ENCODE measurements at regions not wholly inside any gene's neighbourhood (a gene's known extent, or its start where the extent isn't known, plus 50 kb on each side); places are given as distances from the start of the nearest gene placed in this dataset.

DNA sequence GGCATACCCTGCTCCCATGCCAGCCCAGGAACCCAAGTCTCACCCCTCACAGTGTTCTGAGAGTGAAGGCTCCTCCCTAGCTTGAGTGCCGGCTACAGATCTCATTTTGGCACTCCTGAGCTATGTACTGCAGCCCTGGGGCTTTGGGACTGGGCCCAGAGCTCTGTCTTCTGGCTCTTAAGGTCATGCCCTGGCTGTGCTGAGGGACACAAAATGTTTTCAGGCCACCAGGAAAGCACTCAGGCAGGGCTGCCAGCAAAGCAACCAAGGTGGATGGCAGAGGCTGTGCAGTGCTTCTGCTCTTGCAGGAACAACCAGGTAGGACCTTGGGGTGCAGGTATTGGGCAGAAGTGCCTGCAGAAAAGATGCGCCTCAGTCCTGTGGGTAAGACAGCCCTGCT lies 564.0 kb downstream of the SLC6A15 start:
- Mint-ChIP-seq H3K36me3 (ENCODE audit: low read depth) (no peaks in the 10 kb centered on the region), H3K27me3 (no peaks in the 10 kb centered on the region), H3K4me3 (no peak overlapping the region), H3K9me3 (ENCODE audit: low read depth) (peaks cover 2% of the 10 kb centered on the region), H3K27ac (no peak overlapping the region), H3K4me1 (no peaks in the 10 kb centered on the region)
- intact Hi-C loops (cut with DNase I, micrococcal nuclease) = no loop called here
- DNase-seq (no peak), ATAC-seq (no peak)
- CTCF ChIA-PET = no interaction called here
- POLR2A ChIA-PET = no interaction called here

DNA sequence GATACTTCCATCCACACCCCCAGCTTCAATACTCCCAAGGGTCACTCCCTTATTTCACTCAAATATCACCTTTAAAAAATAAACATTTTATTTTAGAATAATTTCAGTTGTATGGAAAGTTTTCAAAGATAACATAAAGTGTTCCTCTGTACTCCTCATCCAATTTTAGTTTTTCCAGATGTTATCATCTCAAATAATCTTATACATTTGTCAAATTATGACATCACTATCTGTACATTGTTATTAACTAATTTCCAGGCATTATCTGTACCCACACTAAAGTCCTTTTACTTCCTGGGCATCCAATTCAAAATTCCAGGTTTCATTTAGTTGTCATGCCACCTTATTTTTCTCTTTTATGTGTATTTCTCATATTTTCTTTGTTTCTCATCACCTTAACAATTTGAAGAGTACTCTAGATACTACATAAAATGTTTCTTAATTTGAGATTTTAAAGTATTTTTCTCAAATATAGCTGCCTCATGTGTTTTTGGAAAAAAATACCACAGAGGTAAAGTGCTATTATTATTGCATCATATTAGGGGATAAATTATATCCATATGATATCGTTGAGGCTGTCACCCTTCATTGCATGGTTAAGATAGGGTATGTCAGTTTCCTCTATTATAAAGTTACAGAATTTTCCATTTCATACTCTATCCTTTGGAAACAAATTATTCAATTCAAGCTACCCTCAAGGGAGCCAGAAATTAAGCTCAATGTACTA lies 571.0 kb downstream of the SLC6A15 start:
- Mint-ChIP-seq H3K27ac (no peak overlapping the region), H3K4me1 (no peaks in the 10 kb centered on the region), H3K4me3 (no peak overlapping the region), H3K9me3 (ENCODE audit: low read depth) (peaks cover 4% of the 10 kb centered on the region), H3K36me3 (ENCODE audit: low read depth) (no peaks in the 10 kb centered on the region), H3K27me3 (no peaks in the 10 kb centered on the region)
- DNase-seq (no peak), ATAC-seq (no peak)
- POLR2A ChIA-PET = no interaction called here
- CTCF ChIA-PET = interaction anchor here (0.6 kb wide), 1 partner anchor 166 kb away, joined by 3 read pairs; no protein-coding TSS in a partner anchor
- intact Hi-C loops (cut with DNase I, micrococcal nuclease) = no loop called here

DNA sequence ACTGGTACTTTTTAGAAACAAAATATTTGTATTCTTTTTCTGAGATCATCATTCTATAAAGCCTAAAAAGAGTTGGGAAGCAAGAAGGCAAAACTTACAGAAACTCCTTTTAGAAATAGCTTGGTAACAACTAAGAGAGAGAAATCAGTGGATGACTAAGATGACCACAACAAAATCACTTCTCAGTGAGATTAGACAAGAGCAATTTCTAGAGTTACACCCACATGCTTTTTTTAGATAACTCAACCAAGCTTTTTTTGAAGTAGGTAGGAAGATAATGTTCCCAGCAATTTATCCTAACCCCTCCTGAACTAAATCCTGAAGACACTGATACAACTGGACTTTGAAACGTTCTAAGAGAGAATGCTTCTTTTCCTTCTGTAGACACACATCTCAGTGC lies 576.4 kb downstream of the SLC6A15 start:
- intact Hi-C loops (cut with DNase I, micrococcal nuclease) = no loop called here
- ATAC-seq = no peak
- CTCF ChIA-PET = no interaction called here

DNA sequence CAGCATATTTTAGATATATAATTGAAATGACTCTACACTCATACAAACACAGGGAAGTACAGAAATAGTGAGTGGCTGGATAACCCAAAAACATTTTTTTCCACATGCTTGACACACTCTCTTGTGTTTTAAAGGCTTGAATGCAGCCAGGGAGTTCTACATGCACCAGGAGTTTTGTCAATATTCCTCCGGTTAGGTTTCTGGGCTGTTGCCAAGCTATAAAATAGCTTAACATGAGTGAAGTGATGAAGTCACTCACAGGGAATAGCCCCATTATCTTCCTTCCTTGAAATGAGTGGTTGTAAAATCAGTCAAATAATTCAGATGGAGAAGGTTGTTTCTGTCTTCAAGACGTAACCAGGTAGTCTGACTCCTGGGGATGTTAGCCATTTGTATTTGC lies 582.7 kb downstream of the SLC6A15 start:
- intact Hi-C loops (cut with DNase I, micrococcal nuclease) = no loop called here
- no peak overlapping the region for H3K27ac Mint-ChIP-seq
- ChIA-PET CTCF (no interaction called here), POLR2A (no interaction called here)
- no peak overlapping the region for H3K4me3 Mint-ChIP-seq
- no peaks in the 10 kb centered on the region for H3K9me3 Mint-ChIP-seq (ENCODE audit: low read depth)
- no peak for DNase-seq
- no peaks in the 10 kb centered on the region for H3K36me3 Mint-ChIP-seq (ENCODE audit: low read depth)
- H3K4me1 Mint-ChIP-seq = no peaks in the 10 kb centered on the region
- no peak for ATAC-seq
- no peaks in the 10 kb centered on the region for H3K27me3 Mint-ChIP-seq

More for the DNA sequence above, 576.4 kb downstream of the SLC6A15 start:
- POLR2A ChIA-PET = no interaction called here
- H3K27ac Mint-ChIP-seq = no peak overlapping the region
- DNase-seq = no peak
- peaks cover 3% of the 10 kb centered on the region for H3K9me3 Mint-ChIP-seq (ENCODE audit: low read depth)
- H3K4me3 Mint-ChIP-seq = no peak overlapping the region
- H3K36me3 Mint-ChIP-seq (ENCODE audit: low read depth) = no peaks in the 10 kb centered on the region
- H3K27me3 Mint-ChIP-seq = no peaks in the 10 kb centered on the region
- H3K4me1 Mint-ChIP-seq = no peaks in the 10 kb centered on the region

DNA sequence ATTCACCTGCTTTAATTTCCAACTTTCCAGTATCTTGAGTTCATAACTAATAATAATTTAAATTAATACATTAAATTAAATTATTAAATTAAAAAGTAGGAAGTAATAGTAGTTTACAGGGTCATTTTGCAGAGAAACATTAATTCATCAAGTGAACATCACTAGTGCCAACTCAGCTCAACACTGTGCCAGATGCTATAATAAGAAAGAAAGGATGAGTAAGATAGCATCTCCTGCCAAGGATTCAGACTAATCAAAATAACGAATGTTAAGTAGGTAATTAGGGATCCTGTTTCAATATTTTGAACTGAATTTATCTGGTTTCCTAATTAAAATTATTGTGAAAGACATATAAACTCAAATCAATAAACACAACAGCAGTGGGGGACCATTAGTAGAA lies 596.7 kb downstream of the SLC6A15 start:
- ATAC-seq = no peak
- H3K27me3 Mint-ChIP-seq = no peaks in the 10 kb centered on the region
- CTCF ChIA-PET = no interaction called here
- H3K36me3 Mint-ChIP-seq (ENCODE audit: low read depth) = no peaks in the 10 kb centered on the region
- H3K27ac Mint-ChIP-seq = no peak overlapping the region
- POLR2A ChIA-PET = no interaction called here
- intact Hi-C loops (cut with DNase I, micrococcal nuclease) = no loop called here
- DNase-seq = no peak
- no peaks in the 10 kb centered on the region for H3K4me1 Mint-ChIP-seq
- H3K4me3 Mint-ChIP-seq = no peak overlapping the region
- peaks cover 3% of the 10 kb centered on the region for H3K9me3 Mint-ChIP-seq (ENCODE audit: low read depth)

DNA sequence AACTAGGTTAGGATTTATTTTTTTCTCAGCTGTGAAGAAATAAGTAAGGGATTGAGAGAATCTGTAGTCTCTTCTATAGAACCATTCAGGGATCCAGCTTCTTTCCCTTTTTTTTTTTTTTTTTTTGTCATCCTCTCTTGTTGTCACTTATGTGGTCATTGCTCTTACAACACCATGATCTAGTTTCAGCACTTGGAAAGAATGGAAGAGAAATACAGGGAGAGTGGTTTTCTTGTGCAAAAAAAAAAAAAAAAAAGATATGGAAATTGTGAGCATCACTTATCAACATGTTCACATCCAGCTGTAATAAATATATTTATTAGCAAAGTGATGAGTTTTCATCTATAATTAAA lies 599.3 kb downstream of the SLC6A15 start:
- Mint-ChIP-seq H3K27ac (no peak overlapping the region), H3K4me3 (no peak overlapping the region), H3K27me3 (no peaks in the 10 kb centered on the region), H3K9me3 (ENCODE audit: low read depth) (peaks cover 3% of the 10 kb centered on the region), H3K36me3 (ENCODE audit: low read depth) (no peaks in the 10 kb centered on the region), H3K4me1 (no peaks in the 10 kb centered on the region)
- CTCF ChIA-PET = no interaction called here
- POLR2A ChIA-PET = no interaction called here
- ATAC-seq (no peak), DNase-seq (no peak)
- intact Hi-C loops (cut with DNase I, micrococcal nuclease) = no loop called here

DNA sequence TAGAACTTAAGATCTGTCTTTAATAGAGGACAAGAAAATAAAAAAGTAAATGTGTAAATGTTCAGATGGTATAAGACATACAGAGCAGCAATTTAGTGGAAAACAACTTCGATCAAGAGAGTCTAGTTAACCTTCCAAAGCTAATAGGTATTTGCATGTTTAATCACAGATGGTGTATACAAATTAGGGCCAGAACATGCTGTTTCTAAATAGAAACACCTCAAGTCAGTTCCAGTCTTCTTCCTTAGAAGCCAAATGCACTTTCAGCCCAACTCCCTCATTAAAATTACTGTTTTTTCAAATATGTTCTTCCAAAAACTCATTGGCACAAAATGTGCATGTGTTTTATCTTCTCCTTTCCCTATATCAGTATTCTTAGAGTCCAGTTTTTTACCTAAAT lies 604.4 kb downstream of the SLC6A15 start:
- Mint-ChIP-seq H3K4me1 (no peaks in the 10 kb centered on the region), H3K4me3 (no peak overlapping the region), H3K9me3 (ENCODE audit: low read depth) (peaks cover 3% of the 10 kb centered on the region), H3K36me3 (ENCODE audit: low read depth) (no peaks in the 10 kb centered on the region), H3K27ac (no peak overlapping the region), H3K27me3 (no peaks in the 10 kb centered on the region)
- intact Hi-C loops (cut with DNase I, micrococcal nuclease) = no loop called here
- ChIA-PET POLR2A (no interaction called here), CTCF (no interaction called here)
- DNase-seq (no peak), ATAC-seq (no peak)

DNA sequence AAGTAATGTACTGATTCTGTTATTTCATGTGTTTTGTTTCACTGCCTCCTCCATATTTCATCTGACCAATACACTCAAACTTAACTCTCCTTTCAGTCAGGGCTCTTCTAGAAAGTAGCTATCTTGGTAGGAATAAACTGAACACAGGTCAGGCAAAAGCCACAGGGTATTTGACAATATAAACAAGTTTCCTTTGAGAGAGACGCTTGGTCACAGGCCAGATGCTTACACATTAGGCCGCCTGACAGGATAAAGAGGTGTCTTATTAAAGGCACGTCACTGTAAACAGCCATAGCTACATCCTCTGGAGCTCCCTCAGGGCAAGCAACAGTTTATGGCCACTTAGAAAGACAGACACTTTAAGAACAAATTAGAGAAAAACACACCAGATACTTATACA lies 607.5 kb downstream of the SLC6A15 start:
- no peaks in the 10 kb centered on the region for H3K27me3 Mint-ChIP-seq
- peaks cover 3% of the 10 kb centered on the region for H3K9me3 Mint-ChIP-seq (ENCODE audit: low read depth)
- CTCF ChIA-PET = no interaction called here
- no peak for DNase-seq
- POLR2A ChIA-PET = no interaction called here
- H3K4me3 Mint-ChIP-seq = no peak overlapping the region
- ATAC-seq = no peak
- no peaks in the 10 kb centered on the region for H3K4me1 Mint-ChIP-seq
- no peak overlapping the region for H3K27ac Mint-ChIP-seq
- no peaks in the 10 kb centered on the region for H3K36me3 Mint-ChIP-seq (ENCODE audit: low read depth)
- intact Hi-C loops (cut with DNase I, micrococcal nuclease) = no loop called here

DNA sequence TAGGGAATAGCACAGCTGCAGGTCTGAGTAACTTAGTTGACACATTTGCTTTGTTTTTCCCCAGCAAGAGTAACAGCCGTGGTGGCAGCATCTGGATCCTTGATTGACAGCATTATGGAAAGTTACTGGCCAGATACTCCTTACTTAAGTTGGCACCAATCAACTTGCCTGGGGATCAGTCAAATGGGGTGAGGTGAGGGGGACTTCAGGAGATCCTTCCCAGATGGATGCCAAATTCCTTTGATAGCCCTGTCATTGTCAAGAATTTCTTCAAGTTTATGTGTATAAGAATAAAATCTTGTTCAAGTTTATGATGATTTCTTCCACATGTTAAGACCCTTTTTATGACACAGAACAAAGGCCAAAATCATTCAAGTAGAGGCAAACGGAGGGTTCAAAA lies 618.4 kb downstream of the SLC6A15 start:
- Mint-ChIP-seq H3K36me3 (ENCODE audit: low read depth) (no peaks in the 10 kb centered on the region), H3K27ac (no peak overlapping the region), H3K4me1 (no peaks in the 10 kb centered on the region), H3K27me3 (no peaks in the 10 kb centered on the region), H3K9me3 (ENCODE audit: low read depth) (peaks cover 7% of the 10 kb centered on the region), H3K4me3 (no peak overlapping the region)
- ChIA-PET CTCF (no interaction called here), POLR2A (no interaction called here)
- ATAC-seq (no peak), DNase-seq (no peak)
- intact Hi-C loops (cut with DNase I, micrococcal nuclease) = no loop called here

DNA sequence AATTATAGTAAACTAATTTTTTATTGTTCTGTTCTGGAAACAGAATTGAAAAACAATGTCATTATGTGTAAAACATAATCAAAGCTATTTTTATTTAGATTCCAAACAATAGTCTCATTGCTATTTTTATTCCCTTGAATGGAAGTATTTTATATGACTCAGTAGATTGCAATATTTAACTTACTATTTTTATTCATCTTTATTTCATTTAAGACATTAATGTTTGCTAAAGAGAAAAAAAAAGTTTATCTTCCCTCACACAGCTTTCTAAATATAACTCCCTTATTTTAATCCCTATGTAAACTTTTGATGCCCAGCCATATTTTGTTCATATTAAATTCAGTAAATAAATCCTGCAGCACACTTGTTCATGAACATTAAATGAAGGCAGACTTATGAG lies 622.4 kb downstream of the SLC6A15 start:
- no peak overlapping the region for H3K27ac Mint-ChIP-seq
- no peak overlapping the region for H3K4me3 Mint-ChIP-seq
- POLR2A ChIA-PET = no interaction called here
- DNase-seq = no peak
- H3K9me3 Mint-ChIP-seq (ENCODE audit: low read depth) = peaks cover 1% of the 10 kb centered on the region
- no peaks in the 10 kb centered on the region for H3K36me3 Mint-ChIP-seq (ENCODE audit: low read depth)
- CTCF ChIA-PET = no interaction called here
- no peaks in the 10 kb centered on the region for H3K27me3 Mint-ChIP-seq
- intact Hi-C loops (cut with DNase I, micrococcal nuclease) = no loop called here
- ATAC-seq = no peak
- no peaks in the 10 kb centered on the region for H3K4me1 Mint-ChIP-seq

DNA sequence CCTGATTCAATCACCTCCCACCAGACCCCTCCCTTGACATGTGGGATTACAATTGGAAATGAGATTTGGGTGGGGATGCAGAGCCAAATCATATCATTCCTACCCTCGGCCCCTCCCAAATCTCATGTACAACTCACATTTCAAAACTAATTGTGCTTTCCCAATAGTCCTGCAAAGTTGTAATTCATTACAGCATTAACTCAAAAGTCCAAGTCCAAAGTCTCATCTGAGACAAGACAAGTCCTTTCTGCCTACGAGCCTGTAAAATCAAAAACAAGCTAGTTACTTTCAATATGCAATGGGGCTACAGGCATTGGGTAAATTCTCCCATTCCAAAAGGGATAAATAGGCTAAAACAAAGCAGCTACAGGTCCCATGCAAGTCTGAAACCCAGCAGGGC lies 634.6 kb downstream of the SLC6A15 start:
- Mint-ChIP-seq H3K27ac (no peak overlapping the region), H3K36me3 (ENCODE audit: low read depth) (no peaks in the 10 kb centered on the region), H3K4me1 (no peaks in the 10 kb centered on the region), H3K4me3 (no peak overlapping the region), H3K9me3 (ENCODE audit: low read depth) (peaks cover 2% of the 10 kb centered on the region), H3K27me3 (no peaks in the 10 kb centered on the region)
- CTCF ChIA-PET = no interaction called here
- intact Hi-C loops (cut with DNase I, micrococcal nuclease) = no loop called here
- POLR2A ChIA-PET = no interaction called here
- DNase-seq (no peak), ATAC-seq (no peak)

DNA sequence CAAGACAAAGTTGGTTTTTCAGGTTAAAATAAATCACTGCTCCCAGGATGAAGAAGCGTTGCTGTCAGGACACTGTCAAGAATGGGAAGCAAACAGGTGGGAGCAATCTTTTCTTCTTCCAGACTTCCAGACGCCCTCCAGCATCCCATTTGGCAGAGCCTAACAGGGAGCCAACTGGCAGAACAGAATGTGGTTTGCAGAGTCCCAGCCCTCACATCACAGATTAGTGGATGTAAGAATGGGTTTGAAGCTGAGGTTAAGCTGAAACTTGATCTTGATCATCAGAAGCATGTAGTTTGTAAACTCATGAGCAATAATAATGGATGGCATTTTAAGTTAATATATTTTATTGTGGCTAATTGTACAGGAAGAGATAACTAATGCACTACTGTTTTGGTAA lies 636.4 kb downstream of the SLC6A15 start:
- H3K4me1 Mint-ChIP-seq = no peaks in the 10 kb centered on the region
- no peaks in the 10 kb centered on the region for H3K36me3 Mint-ChIP-seq (ENCODE audit: low read depth)
- POLR2A ChIA-PET = no interaction called here
- H3K9me3 Mint-ChIP-seq (ENCODE audit: low read depth) = peaks cover 4% of the 10 kb centered on the region
- no peak overlapping the region for H3K4me3 Mint-ChIP-seq
- intact Hi-C loops (cut with DNase I, micrococcal nuclease) = no loop called here
- no peak overlapping the region for H3K27ac Mint-ChIP-seq
- CTCF ChIA-PET = interaction anchor here (0.6 kb wide), 1 partner anchor 16 kb away, joined by 3 read pairs; no protein-coding TSS in a partner anchor
- ATAC-seq = no peak
- no peaks in the 10 kb centered on the region for H3K27me3 Mint-ChIP-seq
- no peak for DNase-seq

DNA sequence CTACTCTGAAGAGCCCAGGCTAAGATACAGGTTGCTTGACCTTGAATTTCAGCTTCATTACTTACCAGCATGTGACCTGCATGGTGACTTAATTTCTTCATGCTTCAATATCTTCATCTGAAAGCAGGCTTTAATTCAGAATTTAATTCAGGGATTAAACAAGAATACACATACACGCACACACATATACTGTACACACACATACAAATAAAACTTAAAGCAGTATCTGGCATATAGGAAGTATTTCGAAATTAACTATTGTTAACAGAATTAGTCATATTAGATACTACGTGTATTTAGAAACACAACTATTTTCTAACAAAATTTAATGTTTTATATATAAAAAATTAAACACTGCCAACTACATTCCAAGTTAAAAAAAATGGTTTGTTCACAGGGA lies 640.3 kb downstream of the SLC6A15 start:
- Mint-ChIP-seq H3K36me3 (ENCODE audit: low read depth) (no peaks in the 10 kb centered on the region), H3K27me3 (no peaks in the 10 kb centered on the region), H3K4me1 (no peaks in the 10 kb centered on the region), H3K4me3 (no peak overlapping the region), H3K27ac (no peak overlapping the region), H3K9me3 (ENCODE audit: low read depth) (peaks cover 2% of the 10 kb centered on the region)
- ATAC-seq (no peak), DNase-seq (no peak)
- intact Hi-C loops (cut with DNase I, micrococcal nuclease) = no loop called here
- ChIA-PET POLR2A (no interaction called here), CTCF (no interaction called here)

Measured in activated CD4-positive, alpha-beta T cell treated with anti-CD3 and anti-CD28 coated beads for 36 hours (primary cell).